ENCODE measurements at regions not wholly inside any gene's neighbourhood (a gene's known extent, or its start where the extent isn't known, plus 50 kb on each side); places are given as distances from the start of the nearest gene placed in this dataset.

GRCh38 chr4:12902735-12903134, 581.4 kb downstream of the RAB28 start (continued):
- TF ChIP-seq CHD7 (IDR thresholded peaks at IDR 0.05; ENCODE audit: insufficient replicate concordance, low read length) (no peak), RBBP5 (IDR thresholded peaks at IDR 0.05; ENCODE audit: borderline replicate concordance, low read depth, low read length) (no peak), ZNF274 (IDR thresholded peaks at IDR 0.05; ENCODE audit: borderline replicate concordance, extremely low read depth, low read length) (no peak), POLR2A (IDR thresholded peaks at IDR 0.05; ENCODE audit: control extremely low read depth in 1 of 2, low read depth in 2 of 2, low read length in 2 of 2) (no peak), SIN3A (conservative IDR thresholded peaks at IDR 0.05 in 1 of 2, IDR thresholded peaks at IDR 0.05 in 1 of 2; ENCODE audit: low read depth in 1 of 2, low read length in 2 of 2) (no peak), SP1 (IDR thresholded peaks at IDR 0.05; ENCODE audit: low read depth, low read length) (no peak)
- TF ChIP-seq, protein P1, sequence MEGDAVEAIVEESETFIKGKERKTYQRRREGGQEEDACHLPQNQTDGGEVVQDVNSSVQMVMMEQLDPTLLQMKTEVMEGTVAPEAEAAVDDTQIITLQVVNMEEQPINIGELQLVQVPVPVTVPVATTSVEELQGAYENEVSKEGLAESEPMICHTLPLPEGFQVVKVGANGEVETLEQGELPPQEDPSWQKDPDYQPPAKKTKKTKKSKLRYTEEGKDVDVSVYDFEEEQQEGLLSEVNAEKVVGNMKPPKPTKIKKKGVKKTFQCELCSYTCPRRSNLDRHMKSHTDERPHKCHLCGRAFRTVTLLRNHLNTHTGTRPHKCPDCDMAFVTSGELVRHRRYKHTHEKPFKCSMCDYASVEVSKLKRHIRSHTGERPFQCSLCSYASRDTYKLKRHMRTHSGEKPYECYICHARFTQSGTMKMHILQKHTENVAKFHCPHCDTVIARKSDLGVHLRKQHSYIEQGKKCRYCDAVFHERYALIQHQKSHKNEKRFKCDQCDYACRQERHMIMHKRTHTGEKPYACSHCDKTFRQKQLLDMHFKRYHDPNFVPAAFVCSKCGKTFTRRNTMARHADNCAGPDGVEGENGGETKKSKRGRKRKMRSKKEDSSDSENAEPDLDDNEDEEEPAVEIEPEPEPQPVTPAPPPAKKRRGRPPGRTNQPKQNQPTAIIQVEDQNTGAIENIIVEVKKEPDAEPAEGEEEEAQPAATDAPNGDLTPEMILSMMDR (IDR thresholded peaks at IDR 0.05; ENCODE audit: control extremely low read depth in 1 of 3, insufficient read depth in 1 of 3, low read depth in 1 of 3, low read length in 3 of 3), result no peak
- TF ChIP-seq, protein P2, sequence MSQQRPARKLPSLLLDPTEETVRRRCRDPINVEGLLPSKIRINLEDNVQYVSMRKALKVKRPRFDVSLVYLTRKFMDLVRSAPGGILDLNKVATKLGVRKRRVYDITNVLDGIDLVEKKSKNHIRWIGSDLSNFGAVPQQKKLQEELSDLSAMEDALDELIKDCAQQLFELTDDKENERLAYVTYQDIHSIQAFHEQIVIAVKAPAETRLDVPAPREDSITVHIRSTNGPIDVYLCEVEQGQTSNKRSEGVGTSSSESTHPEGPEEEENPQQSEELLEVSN (IDR thresholded peaks at IDR 0.05), result no peak
